ENCODE measurements at regions not wholly inside any gene's neighbourhood (a gene's known extent, or its start where the extent isn't known, plus 50 kb on each side); places are given as distances from the start of the nearest gene placed in this dataset.
A peak's percentile ranks its signal among the peaks of the same experiment; 100 is the strongest.
"Not testable (repeated sequence)": the region's sequence is repeated elsewhere in the genome, so short reads cannot be mapped to it uniquely, and the experiment has no call there.

DNA sequence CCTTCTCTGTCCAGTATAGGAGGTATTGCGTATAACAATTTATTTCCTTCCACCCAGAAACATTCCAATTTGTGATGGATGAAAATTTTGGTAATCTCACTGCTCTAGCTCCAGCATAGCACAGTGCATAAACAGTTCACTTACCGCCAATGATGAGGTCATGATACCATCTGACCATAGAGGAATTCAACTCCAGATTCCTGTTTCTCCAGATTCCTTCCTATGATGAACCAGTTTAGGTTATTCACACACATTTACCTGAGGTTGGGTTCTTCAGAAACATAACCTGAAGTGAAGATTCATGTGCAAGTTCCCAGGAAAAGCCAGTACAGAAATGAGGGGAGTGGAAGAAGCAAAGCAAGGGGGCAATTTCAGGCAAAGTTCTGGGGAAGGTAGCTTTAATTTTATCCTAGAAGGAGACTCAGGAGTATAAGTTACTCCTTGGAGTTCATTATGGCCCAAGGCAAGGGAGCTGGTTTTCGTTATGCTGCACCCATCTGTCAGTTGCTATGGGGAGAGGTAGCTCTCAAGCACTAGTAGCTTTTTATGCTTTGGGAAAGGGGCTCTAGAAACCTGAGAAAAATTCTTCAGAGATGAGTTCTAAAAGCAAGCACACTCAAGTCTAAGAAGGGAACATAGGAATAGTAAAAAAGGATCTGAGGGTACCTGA is 121.6 kb downstream of the CASP12 start:
- DNase-seq (ENCODE audit: low spot score), result no peak

DNA sequence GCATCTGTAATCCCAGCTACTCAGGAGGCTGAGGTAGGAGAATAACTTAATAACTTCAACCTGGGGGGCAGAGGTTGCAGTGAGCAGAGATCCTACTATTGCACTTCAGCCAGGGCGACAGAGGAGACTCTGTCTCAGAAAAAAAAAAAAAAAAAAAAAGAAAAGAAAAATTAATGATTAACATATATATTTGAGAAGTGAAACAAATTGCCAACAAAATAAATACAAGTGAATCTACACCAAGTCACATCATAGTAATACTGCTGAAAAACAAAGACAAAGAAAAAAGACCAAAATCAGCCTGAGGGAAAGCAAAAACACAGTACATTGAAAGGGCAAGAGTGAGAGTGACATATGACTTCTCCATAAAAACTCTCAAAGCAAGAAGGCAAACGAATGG is 123.7 kb downstream of the CASP12 start:
- no peak for DNase-seq (ENCODE audit: low spot score)

GRCh38 chr11:104772806-104773241 is 125.4 kb downstream of the CASP12 start:
- peak; percentile 18 for DNase-seq (ENCODE audit: low spot score)

DNA sequence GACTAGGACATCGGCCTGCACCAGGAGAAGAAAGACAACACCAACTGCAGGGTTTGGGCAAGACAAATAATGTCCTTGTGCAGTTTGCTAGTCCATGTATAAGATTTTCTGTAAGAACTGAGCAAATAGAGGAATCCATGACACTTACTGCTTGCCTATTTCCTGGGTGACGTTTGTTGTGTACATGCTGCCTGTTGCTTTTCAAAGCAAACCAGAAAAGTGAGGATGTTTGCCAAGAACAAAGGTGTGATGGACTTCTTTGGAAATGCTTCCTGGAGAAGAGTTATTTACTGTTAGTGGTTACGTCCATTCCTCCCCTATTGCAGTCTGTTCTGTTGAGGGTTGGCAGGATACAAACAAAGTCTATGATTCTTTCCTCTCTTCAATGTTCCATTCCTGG is 126.5 kb downstream of the CASP12 start:
- no peak for DNase-seq (ENCODE audit: low spot score)

GRCh38 chr11:104771046-104771445 is 127.2 kb downstream of the CASP12 start:
- not testable (repeated sequence) for DNase-seq (ENCODE audit: low spot score)

GRCh38 chr11:104765401-104766095 is 132.7 kb downstream of the CASP12 start:
- DNase-seq (ENCODE audit: low spot score), result no peak

DNA sequence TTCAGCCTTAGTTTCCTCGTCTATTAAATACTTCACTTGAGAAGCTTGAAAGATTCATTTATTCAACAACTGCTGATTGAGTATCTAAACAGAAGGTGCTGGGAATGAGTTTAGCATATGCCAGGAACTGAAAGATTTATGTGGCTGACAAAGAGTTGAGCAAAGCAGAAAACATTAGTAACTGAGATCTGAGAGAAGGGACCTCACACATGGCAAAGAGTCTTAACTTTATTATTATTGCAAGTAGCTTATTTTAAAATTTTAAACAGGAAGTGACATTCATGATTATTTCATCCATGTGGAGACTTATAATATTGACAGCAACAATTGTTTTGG is 133.6 kb downstream of the CASP12 start:
- no peak for DNase-seq (ENCODE audit: low spot score)

DNA sequence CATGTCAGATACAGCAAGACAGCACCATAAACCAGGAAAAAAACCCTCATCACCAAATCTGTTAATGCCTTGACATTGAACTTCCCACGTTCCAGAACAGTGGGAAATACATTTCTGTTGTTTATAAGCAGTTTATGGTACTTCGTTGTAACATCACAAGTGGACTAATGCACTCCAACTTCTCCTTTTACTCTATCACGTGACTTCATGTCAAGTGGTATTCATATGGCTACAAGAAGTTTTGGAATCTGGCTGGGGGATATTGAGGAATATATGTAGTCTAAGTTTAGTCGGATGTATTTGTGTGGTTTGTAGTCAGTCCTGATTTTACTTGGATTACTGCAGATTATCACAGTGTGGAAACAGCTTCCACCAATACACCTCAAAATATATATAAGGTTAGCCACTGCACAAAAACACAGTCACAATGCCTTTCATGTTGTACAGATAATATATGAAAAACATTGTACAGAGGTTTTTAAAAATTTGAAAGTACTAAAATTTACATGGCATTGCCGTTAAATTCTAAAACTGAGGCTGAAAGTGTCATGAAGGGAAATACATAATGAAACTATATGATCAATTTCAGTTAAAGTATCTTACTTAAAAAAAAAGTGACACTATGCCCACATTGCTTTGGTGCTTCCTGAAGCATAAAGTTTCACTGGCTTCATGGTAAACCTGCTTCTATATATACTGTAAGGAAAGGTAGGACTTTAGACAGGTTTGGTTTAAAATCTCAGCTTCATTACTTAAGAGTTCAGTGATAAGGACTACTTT is 134.1 kb downstream of the CASP12 start:
- DNase-seq (ENCODE audit: low spot score), result no peak

- no peak for DNase-seq (ENCODE audit: low spot score)
Observed at GRCh38 chr11:104761511-104761910, 136.7 kb downstream of the CASP12 start.

DNA sequence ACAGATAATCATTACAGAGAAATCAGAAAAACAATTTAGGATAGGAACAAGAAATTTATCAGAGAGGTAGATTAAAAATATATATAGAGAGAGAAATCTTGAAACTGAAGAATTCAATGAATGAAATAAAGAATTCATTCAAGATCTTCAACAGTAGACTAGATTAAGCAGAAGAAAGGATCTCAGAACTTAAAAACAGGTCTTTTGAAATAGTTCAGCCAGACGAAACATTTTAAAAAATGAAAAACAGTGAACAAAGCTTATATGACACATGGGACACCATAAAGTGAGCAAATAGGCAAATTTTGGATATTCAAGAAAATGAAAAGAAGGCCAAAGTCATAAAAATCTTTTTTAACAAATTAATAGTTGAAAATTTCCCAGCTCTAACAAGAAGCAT is 138.8 kb downstream of the CASP12 start:
- DNase-seq (ENCODE audit: low spot score), result no peak

DNA sequence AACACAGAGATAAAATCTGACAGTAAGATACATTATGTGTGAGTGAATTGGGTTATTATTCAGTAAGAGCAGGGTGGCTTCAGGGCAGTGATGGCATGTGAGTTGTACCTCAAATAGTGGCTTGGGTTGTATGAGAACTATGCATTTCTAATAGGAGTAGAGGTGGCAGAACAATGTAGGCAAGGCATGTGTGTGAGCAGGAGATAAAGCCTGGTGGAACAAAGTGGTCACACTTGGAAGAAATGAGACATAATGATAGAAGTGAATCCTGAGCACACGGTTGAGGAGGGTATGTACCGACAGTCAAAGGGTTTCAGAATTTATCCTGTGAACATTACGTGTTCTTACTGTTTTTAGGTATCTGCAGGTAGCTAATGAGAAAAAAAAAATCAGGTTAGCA is 159.3 kb downstream of the CASP12 start:
- no peak for DNase-seq (ENCODE audit: low spot score)

GRCh38 chr11:104738208-104738607 is 160.1 kb downstream of the CASP12 start:
- no peak for DNase-seq (ENCODE audit: low spot score)

DNA sequence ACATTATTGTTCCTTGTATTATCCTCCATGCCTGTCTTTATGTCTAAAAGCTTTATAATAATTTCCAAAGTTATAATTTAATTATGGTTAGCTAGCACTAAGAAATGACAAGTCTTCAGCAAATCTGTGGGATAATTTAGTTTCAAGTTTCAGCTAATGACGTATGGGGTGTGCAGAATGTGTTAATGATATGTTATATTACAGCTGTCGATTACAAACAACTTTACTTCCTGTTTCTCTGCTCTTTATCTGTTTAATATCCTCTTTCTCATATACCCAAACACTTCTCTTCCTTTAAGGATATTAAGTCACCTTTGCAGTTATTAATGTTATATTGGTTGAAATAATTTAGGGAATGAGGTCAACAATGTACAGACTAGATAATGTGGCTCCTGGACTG is 161.8 kb downstream of the CASP12 start:
- no peak for DNase-seq (ENCODE audit: low spot score)

DNA sequence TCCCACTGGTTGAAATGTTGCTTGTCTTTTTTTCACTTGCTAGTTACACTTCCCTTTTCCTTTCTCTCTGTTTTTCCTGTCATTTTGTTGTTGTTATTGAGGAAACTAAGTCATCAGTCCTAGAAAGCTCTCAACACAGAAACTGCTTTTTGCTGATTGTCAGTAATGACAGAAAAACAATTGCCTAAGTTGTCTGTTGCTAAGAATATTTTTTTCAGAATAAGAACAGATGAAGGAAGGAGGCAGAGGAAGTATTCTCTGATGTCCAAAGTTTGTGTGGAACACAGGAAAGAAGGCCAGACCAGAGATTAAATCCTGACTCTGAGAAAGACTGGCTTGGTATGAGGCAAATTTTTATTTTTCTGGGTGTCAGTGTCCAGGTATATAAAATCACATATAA is 163.3 kb downstream of the CASP12 start:
- no peak for DNase-seq (ENCODE audit: low spot score)

- no peak for DNase-seq (ENCODE audit: low spot score)
Observed at GRCh38 chr11:104731890-104732289, 166.4 kb downstream of the CASP12 start.

GRCh38 chr11:104728927-104729326 is 169.3 kb downstream of the CASP12 start:
- DNase-seq (ENCODE audit: low spot score), result no peak

GRCh38 chr11:104727768-104728167 is 170.5 kb downstream of the CASP12 start:
- DNase-seq (ENCODE audit: low spot score), result no peak

DNA sequence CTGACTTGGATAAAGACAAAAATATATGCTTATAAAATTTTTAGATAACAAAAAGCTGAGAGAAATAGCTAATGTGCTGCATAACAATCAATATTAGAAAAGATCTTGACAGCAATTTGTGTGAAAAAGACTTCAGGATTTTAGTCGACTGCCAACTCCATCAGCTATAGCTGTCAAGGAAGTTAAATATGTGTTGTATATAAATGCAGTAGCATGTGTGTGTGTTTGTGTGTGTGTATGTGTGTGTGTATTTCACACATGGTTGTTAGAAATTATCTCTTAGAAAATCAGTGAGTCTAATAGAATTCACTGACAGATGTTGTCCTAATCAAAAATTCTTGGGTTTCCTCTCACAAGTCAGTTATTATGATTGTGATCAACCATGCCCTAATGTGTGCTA is 171.2 kb downstream of the CASP12 start:
- DNase-seq (ENCODE audit: low spot score), result no peak

DNA sequence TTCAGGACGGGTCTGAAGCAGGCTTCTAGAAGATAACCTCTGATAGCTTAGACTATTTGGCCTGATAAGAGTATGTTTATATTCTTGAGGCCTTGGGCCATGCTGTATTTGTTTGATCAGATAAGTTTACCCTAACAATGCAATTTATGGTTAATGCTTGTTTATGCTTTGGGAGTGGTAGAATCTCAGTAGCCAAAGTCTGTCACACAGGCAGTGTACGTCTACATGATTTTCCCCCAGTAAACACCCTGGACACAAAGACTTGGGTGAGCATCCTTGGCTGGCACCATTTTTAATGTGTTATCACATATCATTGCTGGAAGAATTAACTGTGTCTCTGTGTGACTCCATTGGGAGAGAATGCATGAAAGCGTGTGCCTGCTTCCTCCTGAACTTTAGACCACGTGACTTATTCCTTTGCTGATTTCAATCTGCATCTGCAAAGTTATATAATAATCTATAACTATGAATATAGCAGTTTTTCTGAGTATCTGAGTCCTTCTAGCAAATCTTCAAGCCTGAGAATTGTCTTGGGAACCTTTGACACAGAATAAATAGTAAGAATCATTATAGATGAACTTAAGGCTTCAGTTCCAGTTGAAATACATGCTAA is 172.4 kb downstream of the CASP12 start:
- no peak for DNase-seq (ENCODE audit: low spot score)

GRCh38 chr11:104713401-104713800 is 184.9 kb downstream of the CASP12 start:
- no peak for DNase-seq (ENCODE audit: low spot score)

DNA sequence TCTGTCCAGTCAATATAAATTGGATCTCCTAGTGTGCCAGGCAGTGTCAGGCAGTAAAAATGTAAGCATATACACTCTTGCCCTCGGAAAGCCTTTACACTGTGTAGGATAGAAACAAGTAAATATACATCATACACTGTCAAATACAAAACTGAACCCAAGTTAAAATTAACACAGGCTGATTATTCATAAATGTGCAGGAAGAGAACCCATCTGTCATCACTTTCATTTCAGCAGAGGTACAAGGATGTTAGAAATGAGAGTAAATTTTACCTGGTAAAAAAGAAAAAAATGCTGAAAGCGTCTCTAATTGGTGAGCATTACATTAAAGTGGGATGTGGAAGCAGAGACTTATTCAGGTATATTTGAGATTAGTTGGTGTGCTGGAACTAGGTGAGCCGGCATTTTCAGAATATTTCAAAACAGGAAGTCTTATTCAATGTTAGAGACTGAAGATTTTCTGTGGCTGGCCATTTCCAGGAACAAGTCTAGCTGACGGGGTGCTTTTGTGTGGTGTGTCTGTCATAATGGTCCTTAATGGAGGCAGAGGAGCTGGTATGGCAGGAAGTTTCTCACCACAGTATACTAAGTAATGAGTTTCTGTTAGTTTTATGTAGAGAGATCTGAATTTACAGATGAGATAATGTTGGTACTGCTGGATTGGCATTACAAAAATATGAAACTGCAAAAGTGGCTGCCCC is 192.6 kb downstream of the CASP12 start:
- no peak for DNase-seq (ENCODE audit: low spot score)

DNA sequence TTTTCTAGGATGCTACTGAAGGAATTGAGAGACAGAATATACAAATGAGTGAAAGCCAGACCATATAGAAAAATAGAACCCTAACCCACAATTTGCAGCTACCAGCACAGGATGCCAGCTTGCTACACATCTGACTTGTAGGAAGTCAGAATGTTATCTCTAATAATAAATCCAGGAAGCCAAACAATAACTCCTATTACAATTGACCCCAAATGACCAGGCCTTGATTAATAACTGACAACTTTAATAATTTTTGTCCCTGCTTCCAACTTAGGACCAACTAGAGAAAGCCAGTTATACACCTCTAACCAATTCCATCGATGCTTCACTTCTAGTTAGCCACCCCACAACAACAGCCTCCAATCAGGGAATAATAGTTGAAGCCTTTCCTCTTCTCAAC is 193.4 kb downstream of the CASP12 start:
- no peak for DNase-seq (ENCODE audit: low spot score)
